Naive B cell (primary cell): ENCODE measurements at regions not wholly inside any gene's neighbourhood (a gene's known extent, or its start where the extent isn't known, plus 50 kb on each side); places are given as distances from the start of the nearest gene placed in this dataset.
"Not testable (repeated sequence)": the region's sequence is repeated elsewhere in the genome, so short reads cannot be mapped to it uniquely, and the experiment has no call there.

Experiments
- ATAC-seq, 2 donors: fragments of 150-1000 bp; cut with Tn5 transposase; 2 replicates each; pipeline ENCODE4 v1.10.0; 2021; ENCODE audit warnings: low read depth in 2 of 2, mild to moderate bottlenecking in 2 of 2, moderate library complexity in 2 of 2
- DNase-seq: peaks from one replicate; pipeline ENCODE4 v3.0.0; 2022
- H3K27ac Mint-ChIP-seq, 6 donors: one replicate each; pipeline ENCODE4 v1.8.0; 2020 to 2022; ENCODE audit warnings: mild to moderate bottlenecking in 6 of 6, mixed read lengths in 6 of 6, moderate library complexity in 5 of 6, inconsistent platforms in 2 of 6
- H3K27me3 Mint-ChIP-seq, 3 donors: one replicate each; pipeline ENCODE4 v1.8.0; 2021 to 2022; ENCODE audit warnings: mixed read lengths in 3 of 3, mild to moderate bottlenecking in 1 of 3
- H3K36me3 Mint-ChIP-seq, 2 donors: one replicate each; pipeline ENCODE4 v1.8.0; 2020 to 2022; ENCODE audit warnings: mixed read lengths in 2 of 2, inconsistent platforms in 1 of 2, mild to moderate bottlenecking in 1 of 2
- H3K4me1 Mint-ChIP-seq, 3 donors: one replicate each; pipeline ENCODE4 v1.8.0; 2020 to 2022; ENCODE audit warnings: mixed read lengths in 3 of 3, inconsistent platforms in 1 of 3, mild to moderate bottlenecking in 1 of 3, moderate library complexity in 1 of 3
- H3K4me3 Mint-ChIP-seq, 8 donors: one replicate each; pipeline ENCODE4 v1.8.0; 2020 to 2022; ENCODE audit warnings: mild to moderate bottlenecking in 8 of 8, mixed read lengths in 8 of 8, moderate library complexity in 8 of 8, inconsistent platforms in 2 of 8
- H3K9me3 Mint-ChIP-seq, 7 donors: one replicate each; pipeline ENCODE4 v1.8.0; 2020 to 2022; ENCODE audit warnings: mixed read lengths in 7 of 7, mild to moderate bottlenecking in 5 of 7, inconsistent platforms in 2 of 7, moderate library complexity in 1 of 7

GRCh38 chr3:166013073-166013679, 176.0 kb upstream of the BCHE start:
- no peak overlapping the region for H3K4me3 Mint-ChIP-seq
- no peak overlapping the region for H3K27ac Mint-ChIP-seq
- H3K4me1 Mint-ChIP-seq: no peaks in the 10 kb centered on the region
- DNase-seq (no peak), ATAC-seq (no peak)
- no peaks in the 10 kb centered on the region for H3K27me3 Mint-ChIP-seq
- peaks cover 0 to 8% (median 3%) of the 10 kb centered on the region in 7 donors for H3K9me3 Mint-ChIP-seq
- H3K36me3 Mint-ChIP-seq: no peaks in the 10 kb centered on the region

DNA sequence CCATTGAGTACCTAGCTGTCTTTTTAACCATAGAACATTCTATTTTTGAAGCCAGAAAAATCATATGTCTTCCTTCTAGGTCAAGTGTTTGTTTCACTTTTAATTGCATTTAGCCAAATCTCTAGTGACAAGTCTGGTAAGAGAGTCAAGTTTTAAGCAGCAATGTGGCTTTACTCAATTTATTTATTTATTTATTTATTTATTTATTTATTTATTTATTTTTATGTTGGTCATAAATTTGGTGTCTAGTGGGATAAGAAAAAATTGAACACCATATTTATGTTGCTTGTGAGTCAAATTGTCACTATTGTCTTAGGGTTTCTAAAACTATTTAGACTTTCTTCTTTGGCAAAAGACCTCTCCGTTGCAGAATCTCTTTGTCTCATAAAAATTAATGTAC, 174.5 kb upstream of the BCHE start:
- no peaks in the 10 kb centered on the region for H3K4me1 Mint-ChIP-seq
- DNase-seq (no peak), ATAC-seq (no peak)
- no peak overlapping the region for H3K27ac Mint-ChIP-seq
- H3K9me3 Mint-ChIP-seq: peaks cover 0 to 12% (median 5%) of the 10 kb centered on the region in 7 donors
- H3K36me3 Mint-ChIP-seq: no peaks in the 10 kb centered on the region
- no peaks in the 10 kb centered on the region for H3K27me3 Mint-ChIP-seq
- H3K4me3 Mint-ChIP-seq: no peak overlapping the region

DNA sequence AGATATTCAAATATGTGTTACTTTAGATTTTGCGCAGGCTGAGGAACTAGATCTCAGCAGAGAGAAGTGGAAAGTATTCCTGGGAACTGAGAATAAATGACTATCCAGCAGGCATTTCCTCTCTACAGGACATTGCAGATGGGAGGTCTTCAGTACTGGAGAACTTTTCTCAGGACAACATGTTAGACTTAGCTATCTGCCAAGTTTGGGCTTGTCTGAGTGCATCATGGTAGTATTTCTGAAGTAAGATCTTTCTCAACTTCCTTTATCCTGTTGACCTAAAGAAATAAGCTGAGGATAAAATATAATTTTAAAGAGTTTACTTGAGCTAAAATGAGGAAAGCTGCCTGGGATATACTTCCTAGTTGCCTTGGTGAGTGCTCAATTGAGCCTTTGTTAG, 167.9 kb upstream of the BCHE start:
- H3K27ac Mint-ChIP-seq: no peak overlapping the region

GRCh38 chr3:165994293-165994692, 157.1 kb upstream of the BCHE start:
- no peaks in the 10 kb centered on the region for H3K27me3 Mint-ChIP-seq
- ATAC-seq (no peak), DNase-seq (no peak)
- H3K27ac Mint-ChIP-seq: no peak overlapping the region
- H3K9me3 Mint-ChIP-seq: peaks cover 0 to 5% (median 5%) of the 10 kb centered on the region in 7 donors
- H3K4me3 Mint-ChIP-seq: no peak overlapping the region
- no peaks in the 10 kb centered on the region for H3K4me1 Mint-ChIP-seq
- no peaks in the 10 kb centered on the region for H3K36me3 Mint-ChIP-seq

More for the DNA sequence above, 167.9 kb upstream of the BCHE start:
- no peaks in the 10 kb centered on the region for H3K4me1 Mint-ChIP-seq
- no peak for DNase-seq
- no peak overlapping the region for H3K4me3 Mint-ChIP-seq
- no peaks in the 10 kb centered on the region for H3K27me3 Mint-ChIP-seq
- H3K9me3 Mint-ChIP-seq: peaks cover 0 to 18% (median 5%) of the 10 kb centered on the region in 7 donors
- ATAC-seq: no peak
- H3K36me3 Mint-ChIP-seq: no peaks in the 10 kb centered on the region

- DNase-seq (no peak), ATAC-seq (no peak)
- H3K27me3 Mint-ChIP-seq: no peaks in the 10 kb centered on the region
- no peak overlapping the region for H3K4me3 Mint-ChIP-seq
- no peaks in the 10 kb centered on the region for H3K36me3 Mint-ChIP-seq
- H3K4me1 Mint-ChIP-seq: no peaks in the 10 kb centered on the region
- no peak overlapping the region for H3K27ac Mint-ChIP-seq
- peaks cover 0 to 7% (median 2%) of the 10 kb centered on the region in 7 donors for H3K9me3 Mint-ChIP-seq
Observed at GRCh38 chr3:165984589-165984988, 147.4 kb upstream of the BCHE start.

DNA sequence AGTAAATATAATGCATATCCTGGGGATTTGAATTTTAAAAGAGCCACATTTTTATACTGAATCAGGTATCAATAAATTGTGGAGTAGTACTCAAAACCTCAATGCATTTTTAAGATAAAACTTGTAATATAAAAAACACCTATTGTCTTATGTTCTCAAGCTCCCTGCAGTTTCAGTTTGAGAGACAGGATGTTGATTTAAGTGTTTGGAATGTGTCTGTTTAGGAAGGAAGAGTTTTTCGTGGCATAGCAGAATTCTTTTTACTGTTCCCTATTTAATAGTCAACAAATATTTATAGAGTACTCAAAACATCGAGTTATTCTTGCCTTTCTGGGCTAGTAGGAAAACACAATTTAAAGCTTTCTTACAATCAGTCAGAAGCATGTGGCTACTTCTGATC, 146.1 kb upstream of the BCHE start:
- H3K4me3 Mint-ChIP-seq: no peak overlapping the region
- H3K27ac Mint-ChIP-seq: peak overlapping the region in 1 of 6 donors; percentile 16
- H3K4me1 Mint-ChIP-seq: no peaks in the 10 kb centered on the region
- DNase-seq (no peak), ATAC-seq (no peak)
- H3K27me3 Mint-ChIP-seq: no peaks in the 10 kb centered on the region
- H3K36me3 Mint-ChIP-seq: no peaks in the 10 kb centered on the region
- H3K9me3 Mint-ChIP-seq: peaks cover 0 to 7% (median 2%) of the 10 kb centered on the region in 7 donors

GRCh38 chr3:165981318-165981717, 144.1 kb upstream of the BCHE start:
- no peak for ATAC-seq
- H3K36me3 Mint-ChIP-seq: no peaks in the 10 kb centered on the region
- H3K27me3 Mint-ChIP-seq: no peaks in the 10 kb centered on the region
- no peaks in the 10 kb centered on the region for H3K4me1 Mint-ChIP-seq
- no peak overlapping the region for H3K27ac Mint-ChIP-seq
- DNase-seq: no peak
- H3K4me3 Mint-ChIP-seq: no peak overlapping the region
- peaks cover 0 to 3% (median 0%) of the 10 kb centered on the region in 7 donors for H3K9me3 Mint-ChIP-seq

DNA sequence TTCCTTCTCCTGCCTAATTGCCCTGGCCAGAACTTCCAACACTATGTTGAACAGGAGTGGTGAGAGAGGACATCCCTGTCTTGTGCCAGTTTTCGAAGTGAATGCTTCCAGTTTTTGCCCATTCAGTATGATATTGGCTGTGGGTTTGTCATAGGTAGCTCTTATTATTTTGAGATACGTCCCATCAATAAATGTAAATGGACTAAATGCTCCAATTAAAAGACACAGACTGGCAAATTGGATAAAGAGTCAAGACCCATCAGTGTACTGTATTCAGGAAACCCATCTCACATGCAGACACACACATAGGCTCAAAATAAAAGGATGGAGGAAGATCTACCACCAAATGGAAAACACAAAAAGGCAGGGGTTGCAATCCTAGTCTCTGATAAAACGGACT, 123.6 kb upstream of the BCHE start:
- ATAC-seq, DNase-seq, H3K27ac Mint-ChIP-seq, H3K27me3 Mint-ChIP-seq, H3K4me3 Mint-ChIP-seq, H3K36me3 Mint-ChIP-seq, H3K9me3 Mint-ChIP-seq, H3K4me1 Mint-ChIP-seq: not testable (repeated sequence)

- H3K36me3 Mint-ChIP-seq: no peaks in the 10 kb centered on the region
- no peak overlapping the region for H3K27ac Mint-ChIP-seq
- H3K9me3 Mint-ChIP-seq: peaks cover 0 to 9% (median 2%) of the 10 kb centered on the region in 7 donors
- no peaks in the 10 kb centered on the region for H3K4me1 Mint-ChIP-seq
- ATAC-seq: no peak
- no peak overlapping the region for H3K4me3 Mint-ChIP-seq
- no peak for DNase-seq
- no peaks in the 10 kb centered on the region for H3K27me3 Mint-ChIP-seq
Observed at GRCh38 chr3:165954171-165954570, 116.9 kb upstream of the BCHE start.

- Mint-ChIP-seq H3K9me3 (no peaks in the 10 kb centered on the region), H3K27ac (no peak overlapping the region), H3K4me3 (no peak overlapping the region), H3K4me1 (no peaks in the 10 kb centered on the region), H3K27me3 (no peaks in the 10 kb centered on the region), H3K36me3 (no peaks in the 10 kb centered on the region)
- no peak for DNase-seq
- no peak for ATAC-seq
Observed at GRCh38 chr3:165946360-165946759, 109.1 kb upstream of the BCHE start.

- Mint-ChIP-seq H3K4me3 (no peak overlapping the region), H3K4me1 (no peaks in the 10 kb centered on the region), H3K36me3 (no peaks in the 10 kb centered on the region), H3K27ac (no peak overlapping the region), H3K9me3 (peaks cover 0 to 19% (median 9%) of the 10 kb centered on the region in 7 donors), H3K27me3 (no peaks in the 10 kb centered on the region)
- DNase-seq (no peak), ATAC-seq (no peak)
Observed at GRCh38 chr3:165938986-165939540, 101.8 kb upstream of the BCHE start.

DNA sequence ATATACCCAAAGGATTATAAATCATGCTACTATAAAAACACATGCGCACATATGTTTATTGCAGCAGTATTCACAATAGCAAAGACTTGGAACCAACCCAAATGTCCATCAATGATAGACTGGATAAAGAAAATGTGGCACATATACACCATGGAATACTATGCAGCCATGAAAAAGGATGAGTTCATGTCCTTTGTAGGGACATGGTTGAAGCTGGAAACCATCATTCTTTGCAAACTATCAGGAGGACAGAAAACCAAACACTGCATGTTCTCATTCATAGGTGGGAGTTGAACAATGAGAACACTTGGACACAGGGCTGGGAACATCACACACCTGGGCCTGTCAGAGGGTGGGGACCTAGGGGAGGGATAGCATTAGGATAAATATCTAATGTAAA, 98.9 kb upstream of the BCHE start:
- not testable (repeated sequence) for ATAC-seq, H3K4me3 Mint-ChIP-seq, H3K36me3 Mint-ChIP-seq, DNase-seq, H3K4me1 Mint-ChIP-seq, H3K27me3 Mint-ChIP-seq, H3K27ac Mint-ChIP-seq
- H3K9me3 Mint-ChIP-seq: peaks cover 4 to 19% (median 9%) of the 10 kb centered on the region in 7 donors

DNA sequence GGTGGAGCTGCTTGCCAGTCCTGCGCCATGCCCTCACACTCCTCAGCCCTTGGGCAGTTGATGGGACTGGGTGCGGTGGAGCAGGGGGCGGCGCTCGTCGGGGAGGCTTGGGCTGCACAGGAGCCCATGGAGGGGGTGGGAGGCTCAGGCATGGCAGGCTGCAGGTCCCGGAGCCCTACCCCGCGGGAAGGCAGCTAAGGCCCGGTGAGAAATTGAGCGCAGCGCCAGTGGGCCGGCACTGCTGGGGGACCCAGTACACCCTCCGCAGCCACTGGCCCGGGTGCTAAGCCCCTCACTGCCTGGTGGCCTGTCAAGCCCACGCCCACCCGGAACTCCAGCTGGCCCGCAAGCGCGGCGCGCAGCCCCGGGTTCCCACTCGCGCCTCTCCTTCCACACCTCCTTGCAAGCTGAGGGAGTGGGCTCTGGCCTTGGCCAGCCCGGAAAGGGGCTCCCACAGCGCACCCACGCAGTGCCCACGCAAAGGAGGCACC, 87.1 kb upstream of the BCHE start:
- H3K27ac Mint-ChIP-seq, H3K36me3 Mint-ChIP-seq, H3K27me3 Mint-ChIP-seq, H3K9me3 Mint-ChIP-seq, ATAC-seq, H3K4me1 Mint-ChIP-seq, H3K4me3 Mint-ChIP-seq, DNase-seq: not testable (repeated sequence)

DNA sequence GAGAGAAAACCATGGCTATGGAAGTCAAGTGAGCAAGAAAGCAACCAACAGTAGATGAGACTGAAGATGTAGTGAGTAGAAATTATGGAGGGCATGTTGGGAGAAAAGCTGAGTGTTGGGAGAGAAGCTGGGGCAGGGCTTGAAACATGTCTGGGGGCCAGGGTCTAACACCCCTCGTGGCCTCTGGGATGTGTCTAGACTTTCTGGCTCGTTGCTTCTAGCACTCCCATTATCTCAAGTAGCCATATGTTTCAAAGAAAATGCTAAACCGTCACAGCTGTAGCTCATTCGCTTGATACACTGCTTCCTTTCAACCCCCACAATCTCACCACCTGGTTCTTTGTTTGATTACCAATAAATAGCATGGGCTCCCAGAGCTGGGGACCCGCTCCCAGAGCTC, 83.8 kb upstream of the BCHE start:
- H3K9me3 Mint-ChIP-seq: peaks cover 0 to 21% (median 4%) of the 10 kb centered on the region in 7 donors
- H3K27ac Mint-ChIP-seq: no peak overlapping the region
- H3K4me1 Mint-ChIP-seq: no peaks in the 10 kb centered on the region
- no peak for DNase-seq
- no peaks in the 10 kb centered on the region for H3K27me3 Mint-ChIP-seq
- ATAC-seq: no peak
- H3K4me3 Mint-ChIP-seq: no peak overlapping the region
- H3K36me3 Mint-ChIP-seq: no peaks in the 10 kb centered on the region
